ENCODE measurements at regions not wholly inside any gene's neighbourhood (a gene's known extent, or its start where the extent isn't known, plus 50 kb on each side); places are given as distances from the start of the nearest gene placed in this dataset.

- no peak overlapping the region for H3K27ac ChIP-seq
- TF ChIP-seq CTCF (IDR thresholded peaks at IDR 0.05): no peak
- no peak for TF ChIP-seq ZFX (IDR thresholded peaks at IDR 0.05; ENCODE audit: borderline replicate concordance)
These were observed 224.3 kb upstream of the AMIGO2 start for GRCh38 chr12:47303995-47304560.

GRCh38 chr12:47303207-47303606 is 223.4 kb upstream of the AMIGO2 start:
- TF ChIP-seq CTCF (IDR thresholded peaks at IDR 0.05): no peak
- no peak for TF ChIP-seq ZFX (IDR thresholded peaks at IDR 0.05; ENCODE audit: borderline replicate concordance)
- H3K27ac ChIP-seq: no peak overlapping the region

- TF ChIP-seq CTCF (IDR thresholded peaks at IDR 0.05): no peak
- TF ChIP-seq ZFX (IDR thresholded peaks at IDR 0.05; ENCODE audit: borderline replicate concordance): no peak
- H3K27ac ChIP-seq: no peak overlapping the region
These were observed 222.4 kb upstream of the AMIGO2 start for GRCh38 chr12:47302111-47302671.

GRCh38 chr12:47299586-47299985 is 219.8 kb upstream of the AMIGO2 start:
- H3K27ac ChIP-seq: no peak overlapping the region
- TF ChIP-seq ZFX (IDR thresholded peaks at IDR 0.05; ENCODE audit: borderline replicate concordance) (no peak), CTCF (IDR thresholded peaks at IDR 0.05) (no peak)

- no peak overlapping the region for H3K27ac ChIP-seq
- TF ChIP-seq ZFX (IDR thresholded peaks at IDR 0.05; ENCODE audit: borderline replicate concordance) (no peak), CTCF (IDR thresholded peaks at IDR 0.05) (no peak)
These were observed 218.2 kb upstream of the AMIGO2 start for GRCh38 chr12:47297993-47298392.

GRCh38 chr12:47296828-47297227 is 217.1 kb upstream of the AMIGO2 start:
- TF ChIP-seq CTCF (IDR thresholded peaks at IDR 0.05) (no peak), ZFX (IDR thresholded peaks at IDR 0.05; ENCODE audit: borderline replicate concordance) (no peak)
- no peak overlapping the region for H3K27ac ChIP-seq

- H3K27ac ChIP-seq: no peak overlapping the region
- TF ChIP-seq CTCF (IDR thresholded peaks at IDR 0.05): no peak
These were observed 213.6 kb upstream of the AMIGO2 start for GRCh38 chr12:47293406-47293805.
